AG09309 (cell line): ENCODE measurements at regions not wholly inside any gene's neighbourhood (a gene's known extent, or its start where the extent isn't known, plus 50 kb on each side); places are given as distances from the start of the nearest gene placed in this dataset.

Experiments used
- DNase-seq: peaks from one replicate; pipeline ENCODE4 v3.0.0-alpha.2; 2010; ENCODE audit warnings: low read depth
- H3K4me3 ChIP-seq: 2 replicates; pipeline ENCODE4 v1.5.1; 2011; ENCODE audit warnings: mild to moderate bottlenecking, low read depth, low read length, moderate library complexity; ENCODE audit not compliant: control insufficient read depth
- CTCF ChIP-seq: IDR thresholded peaks from 2 replicates; pipeline ENCODE4 v1.5.1; 2011; ENCODE audit warnings: mild to moderate bottlenecking, low read depth, low read length, inconsistent platforms; ENCODE audit not compliant: insufficient read depth, control insufficient read depth; ENCODE audit errors: missing control alignments

- DNase-seq, result no peak
- no peak for TF ChIP-seq CTCF
- H3K4me3 ChIP-seq, result no peak overlapping the region
Measured at GRCh38 chr3:28826840-28827239, 454.0 kb upstream of the RBMS3 start.

GRCh38 chr3:28835249-28835648, 445.6 kb upstream of the RBMS3 start:
- no peak overlapping the region for H3K4me3 ChIP-seq
- no peak for TF ChIP-seq CTCF
- DNase-seq, result no peak

GRCh38 chr3:28835751-28836150, 445.1 kb upstream of the RBMS3 start:
- no peak for DNase-seq
- TF ChIP-seq CTCF, result no peak
- H3K4me3 ChIP-seq, result no peak overlapping the region

- H3K4me3 ChIP-seq, result no peak overlapping the region
- no peak for DNase-seq
- TF ChIP-seq CTCF, result no peak
Measured at GRCh38 chr3:28836199-28836598, 444.7 kb upstream of the RBMS3 start.

- H3K4me3 ChIP-seq, result no peak overlapping the region
- no peak for DNase-seq
- TF ChIP-seq CTCF, result no peak
Measured at GRCh38 chr3:28840976-28841376, 439.9 kb upstream of the RBMS3 start.

- TF ChIP-seq CTCF, result no peak
- DNase-seq, result no peak
- H3K4me3 ChIP-seq, result no peak overlapping the region
Measured at GRCh38 chr3:28841441-28841840, 439.4 kb upstream of the RBMS3 start.
